ENCODE measurements at regions not wholly inside any gene's neighbourhood (a gene's known extent, or its start where the extent isn't known, plus 50 kb on each side); places are given as distances from the start of the nearest gene placed in this dataset. TPM values are rescaled to one million over a fixed set of nuclear protein-coding genes. Genes with fewer than 3 reads are reported as not detected.

Small RNA genes lying in the stretch of these regions (microRNA-seq; reads per million reads assigned to microRNA genes)
- not detected for gene MIR1233-2 (ENCODE audit: borderline number of aligned reads)

All from left ventricle myocardium superior (tissue), 1 donor.